ENCODE measurements at regions not wholly inside any gene's neighbourhood (a gene's known extent, or its start where the extent isn't known, plus 50 kb on each side); places are given as distances from the start of the nearest gene placed in this dataset.
"Not testable (repeated sequence)": the region's sequence is repeated elsewhere in the genome, so short reads cannot be mapped to it uniquely, and the experiment has no call there.

DNA sequence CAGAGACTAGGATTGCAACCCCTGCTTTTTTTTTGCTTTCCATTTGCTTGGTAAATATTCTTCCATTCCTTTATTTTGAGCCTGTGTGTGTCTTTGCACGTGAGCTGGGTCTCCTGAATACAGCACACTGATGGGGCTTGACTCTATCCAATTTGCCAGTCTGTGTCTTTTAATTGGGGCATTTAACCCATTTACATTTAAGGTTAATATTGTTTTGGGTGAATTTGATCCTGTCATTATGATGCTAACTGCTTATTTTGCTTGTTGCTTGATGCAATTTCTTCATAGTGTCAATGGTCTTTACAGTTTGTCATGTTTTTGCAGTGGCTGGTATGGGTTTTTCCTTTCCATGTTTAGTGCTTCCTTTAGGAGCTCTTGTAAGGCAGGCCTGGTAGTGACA, 109.1 kb upstream of the WNT7A start:
- TF ChIP-seq, protein P1, sequence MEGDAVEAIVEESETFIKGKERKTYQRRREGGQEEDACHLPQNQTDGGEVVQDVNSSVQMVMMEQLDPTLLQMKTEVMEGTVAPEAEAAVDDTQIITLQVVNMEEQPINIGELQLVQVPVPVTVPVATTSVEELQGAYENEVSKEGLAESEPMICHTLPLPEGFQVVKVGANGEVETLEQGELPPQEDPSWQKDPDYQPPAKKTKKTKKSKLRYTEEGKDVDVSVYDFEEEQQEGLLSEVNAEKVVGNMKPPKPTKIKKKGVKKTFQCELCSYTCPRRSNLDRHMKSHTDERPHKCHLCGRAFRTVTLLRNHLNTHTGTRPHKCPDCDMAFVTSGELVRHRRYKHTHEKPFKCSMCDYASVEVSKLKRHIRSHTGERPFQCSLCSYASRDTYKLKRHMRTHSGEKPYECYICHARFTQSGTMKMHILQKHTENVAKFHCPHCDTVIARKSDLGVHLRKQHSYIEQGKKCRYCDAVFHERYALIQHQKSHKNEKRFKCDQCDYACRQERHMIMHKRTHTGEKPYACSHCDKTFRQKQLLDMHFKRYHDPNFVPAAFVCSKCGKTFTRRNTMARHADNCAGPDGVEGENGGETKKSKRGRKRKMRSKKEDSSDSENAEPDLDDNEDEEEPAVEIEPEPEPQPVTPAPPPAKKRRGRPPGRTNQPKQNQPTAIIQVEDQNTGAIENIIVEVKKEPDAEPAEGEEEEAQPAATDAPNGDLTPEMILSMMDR (IDR thresholded peaks at IDR 0.05) = not testable (repeated sequence)
- not testable (repeated sequence) for TF ChIP-seq ZFX (IDR thresholded peaks at IDR 0.05; ENCODE audit: borderline replicate concordance)

Measured in 22Rv1 (cell line).